SK-N-SH (cell line): ENCODE measurements at regions not wholly inside any gene's neighbourhood (a gene's known extent, or its start where the extent isn't known, plus 50 kb on each side); places are given as distances from the start of the nearest gene placed in this dataset.

ENCODE experiments used
- CTCF ChIA-PET: fragments of 300-600, 350-600 bp; formaldehyde crosslinking; extraction: SDS; loops from one replicate; lab custom pipeline; 2021; lab: Yijun Ruan, JAX
- POLR2A ChIA-PET: fragments of 350-600 bp; sonication (Branson Sonifier 250); formaldehyde crosslinking; extraction: SDS; loops from one replicate; lab custom pipeline; 2020; ENCODE audit warnings: antibody characterized with exemption, inconsistent platforms; lab: Yijun Ruan, JAX
- DNase-seq: peaks from one replicate; pipeline ENCODE4 v3.0.0; 2012
- H2AFZ ChIP-seq: fragments of 200-600 bp; sonication (generic); 2 replicates; pipeline ENCODE4 v1.8.1; 2016; ENCODE audit warnings: antibody characterized with exemption, mild to moderate bottlenecking, low read depth
- H3F3A ChIP-seq: fragments of 200-600 bp; sonication (generic); replicated peaks from 2 replicates; pipeline ENCODE3; 2016; ENCODE audit warnings: antibody characterized with exemption, mild to moderate bottlenecking; ENCODE audit not compliant: insufficient read depth
- H3K27ac ChIP-seq, 2 experiments: fragments of 200-500 bp in 1 of 2; fragments of 200-600 bp in 1 of 2; sonication (Bioruptor generic) in 1 of 2; sonication (generic), shearing (Covaris generic) in 1 of 2; 2 replicates each; pipeline versions ENCODE4 v1.5.1 to v1.6.1; 2014 to 2016; ENCODE audit warnings: low read depth in 2 of 2, inconsistent platforms in 1 of 2, low read length in 1 of 2, mild to moderate bottlenecking in 1 of 2, mixed read lengths in 1 of 2
- H3K27me3 ChIP-seq: fragments of 200-600 bp; sonication (generic), shearing (Covaris generic); 2 replicates; pipeline ENCODE4 v1.6.1; 2016; ENCODE audit warnings: mixed run types; ENCODE audit not compliant: insufficient read depth
- H3K36me3 ChIP-seq, 2 experiments: fragments of 200-500 bp in 1 of 2; fragments of 200-600 bp in 1 of 2; sonication (Bioruptor generic) in 1 of 2; sonication (generic) in 1 of 2; replicated peaks in 1 of 2; 2 replicates each; pipeline versions ENCODE3 to v1.5.1; 2014 to 2016; ENCODE audit warnings: low read length in 1 of 2, mild to moderate bottlenecking in 1 of 2; ENCODE audit not compliant: insufficient read depth in 2 of 2, control insufficient read depth in 1 of 2
- H3K4me1 ChIP-seq, 2 experiments: fragments of 200-500 bp in 1 of 2; fragments of 200-600 bp in 1 of 2; sonication (Bioruptor generic) in 1 of 2; sonication (generic), shearing (Covaris generic) in 1 of 2; 2 replicates each; pipeline versions ENCODE4 v1.5.1 to v1.6.1; 2014 to 2016; ENCODE audit warnings: low read depth in 1 of 2, low read length in 1 of 2, mixed run types in 1 of 2; ENCODE audit not compliant: insufficient read depth in 2 of 2, control insufficient read depth in 1 of 2
- H3K4me2 ChIP-seq: fragments of 200-600 bp; sonication (generic), shearing (Covaris generic); 2 replicates; pipeline ENCODE4 v1.6.1; 2017; ENCODE audit warnings: mixed run types
- H3K4me3 ChIP-seq, 2 experiments: fragments of 200-500 bp in 1 of 2; fragments of 200-600 bp in 1 of 2; sonication (Bioruptor generic) in 1 of 2; sonication (generic), shearing (Covaris generic) in 1 of 2; 2 replicates each; pipeline versions ENCODE4 v1.5.1 to v1.8.1; 2014 to 2016; ENCODE audit warnings: low read depth in 2 of 2, inconsistent platforms in 1 of 2, low read length in 1 of 2, mild to moderate bottlenecking in 1 of 2, mixed read lengths in 1 of 2, moderate library complexity in 1 of 2
- H3K79me2 ChIP-seq: fragments of 200-600 bp; sonication (generic); 2 replicates; pipeline ENCODE4 v1.8.1; 2017; ENCODE audit warnings: mild to moderate bottlenecking; ENCODE audit not compliant: insufficient read depth
- H3K9ac ChIP-seq: fragments of 200-600 bp; sonication (generic); 2 replicates; pipeline ENCODE4 v1.6.1; 2017; ENCODE audit warnings: mixed run types
- H3K9me2 ChIP-seq: fragments of 200-600 bp; sonication (generic); 2 replicates; pipeline ENCODE4 v1.6.1; 2017; ENCODE audit warnings: mixed run types
- H3K9me3 ChIP-seq: fragments of 200-600 bp; sonication (generic); 2 replicates; pipeline ENCODE4 v1.6.1; 2017; ENCODE audit warnings: mixed run types, mild to moderate bottlenecking, moderate library complexity
- H4K20me1 ChIP-seq: fragments of 200-600 bp; sonication (generic); 2 replicates; pipeline ENCODE4 v1.6.1; 2017; ENCODE audit warnings: mild to moderate bottlenecking, mixed run types; ENCODE audit not compliant: insufficient read depth
- ELF1 ChIP-seq: IDR thresholded peaks from 2 replicates; pipeline ENCODE4 v1.4.0; 2012
- EP300 ChIP-seq, 2 experiments: IDR thresholded peaks; 2 replicates each; pipeline versions ENCODE4 v1.4.0 to v1.6.1; 2012; ENCODE audit warnings: borderline replicate concordance in 1 of 2, low read depth in 1 of 2, low read length in 1 of 2
- EZH2phosphoT487 ChIP-seq: fragments of 200-600 bp; sonication (generic); IDR thresholded peaks from 2 replicates; pipeline ENCODE4 v1.6.1; 2017; ENCODE audit warnings: low read depth, mixed run types, mild to moderate bottlenecking, antibody characterized with exemption, moderate library complexity, borderline replicate concordance
- FOSL2 ChIP-seq: IDR thresholded peaks from 2 replicates; pipeline ENCODE4 v1.4.0; 2012; ENCODE audit warnings: low read depth, mild to moderate bottlenecking, moderate library complexity, borderline replicate concordance
- FOXJ3 ChIP-seq: sonication (generic); formaldehyde crosslinking; IDR thresholded peaks from 2 replicates; pipeline ENCODE4 v1.5.1; 2020; ENCODE audit warnings: mild to moderate bottlenecking, missing genetic modification reagents
- FOXM1 ChIP-seq: IDR thresholded peaks from 2 replicates; pipeline ENCODE4 v1.4.0; 2012; ENCODE audit warnings: low read depth, mild to moderate bottlenecking
- RFX5 ChIP-seq: IDR thresholded peaks from 2 replicates; pipeline ENCODE4 v1.6.1; 2012; ENCODE audit warnings: mild to moderate bottlenecking, improper control_type of control experiment, low read length
- RXRA ChIP-seq: IDR thresholded peaks from 2 replicates; pipeline ENCODE4 v1.4.0; 2012; ENCODE audit warnings: low read depth, mild to moderate bottlenecking, borderline replicate concordance
- SIN3A ChIP-seq: IDR thresholded peaks from 2 replicates; pipeline ENCODE4 v1.6.1; 2012; ENCODE audit warnings: low read depth, mild to moderate bottlenecking, low read length, moderate library complexity, borderline replicate concordance
- TAF1 ChIP-seq: IDR thresholded peaks from 2 replicates; pipeline ENCODE4 v1.6.1; 2012; ENCODE audit warnings: low read depth, mild to moderate bottlenecking, low read length, moderate library complexity, borderline replicate concordance
- TCF12 ChIP-seq: IDR thresholded peaks from 2 replicates; pipeline ENCODE4 v1.4.0; 2012
- TEAD4 ChIP-seq: IDR thresholded peaks from 2 replicates; pipeline ENCODE4 v1.4.0; 2012; ENCODE audit warnings: mild to moderate bottlenecking, borderline replicate concordance; ENCODE audit not compliant: insufficient read depth
- WGBS: methylation state at CpG from one replicate; pipeline ENCODE4 v1.1.6; 2017; ENCODE audit warnings: low lambda C conversion rate; 5-methylcytosine and 5-hydroxymethylcytosine counted together
- TF ChIP-seq, protein P1 (sequence below): fragments of 150-350 bp; IDR thresholded peaks from 2 replicates; pipeline ENCODE4 v1.6.1; 2016; ENCODE audit warnings: mild to moderate bottlenecking, low read depth, low read length
- TF ChIP-seq, protein P2 (sequence below): IDR thresholded peaks from 2 replicates; pipeline ENCODE4 v1.4.0; 2012; ENCODE audit warnings: low read depth, borderline replicate concordance
- TF ChIP-seq, protein P3 (sequence below): fragments of 200-600 bp; sonication (generic); IDR thresholded peaks from 2 replicates; pipeline ENCODE4 v1.6.1; 2017; ENCODE audit warnings: antibody characterized with exemption, mild to moderate bottlenecking, moderate library complexity
- TF ChIP-seq, protein P4 (sequence below): IDR thresholded peaks from 2 replicates; pipeline ENCODE4 v1.6.1; 2012; ENCODE audit warnings: mild to moderate bottlenecking, low read depth, low read length, moderate library complexity
- TF ChIP-seq, protein P5 (sequence below): IDR thresholded peaks from 2 replicates; pipeline ENCODE4 v1.4.0; 2012; ENCODE audit warnings: low read depth

DNA sequence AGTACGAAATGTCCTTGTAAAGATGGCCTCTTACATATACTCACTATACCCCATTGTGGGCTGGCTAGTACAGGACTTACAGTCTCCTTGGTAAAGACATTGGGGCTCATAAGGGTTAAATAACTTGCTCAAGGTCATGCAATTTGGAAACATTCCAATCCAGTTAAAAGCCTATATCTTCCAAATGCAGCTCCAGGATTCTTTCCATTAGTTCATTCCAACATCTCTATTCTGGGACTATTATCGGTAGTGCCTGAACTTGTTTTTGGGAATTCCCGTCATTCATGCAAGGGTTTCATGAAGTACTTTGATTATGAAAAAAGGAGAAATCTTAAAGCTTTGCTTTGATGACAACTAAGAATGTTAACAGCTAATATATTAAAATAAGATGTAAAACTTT is 99.2 kb upstream of the SLC8A1 start:
- Histone ChIP-seq H3F3A (no peaks in the 10 kb centered on the region), H2AFZ (no peak overlapping the region), H3K9me2 (no peaks in the 10 kb centered on the region), H3K4me3 (no peak overlapping the region), H3K36me3 (no peaks in the 10 kb centered on the region), H3K4me1 (no peaks in the 10 kb centered on the region; a peak in 2 of 4 replicates), H3K27me3 (no peaks in the 10 kb centered on the region), H3K27ac (no peak overlapping the region), H3K9me3 (no peaks in the 10 kb centered on the region), H3K9ac (no peak overlapping the region), H3K4me2 (no peak overlapping the region), H3K79me2 (no peaks in the 10 kb centered on the region), H4K20me1 (no peaks in the 10 kb centered on the region)
- CTCF ChIA-PET = interaction anchor here (1.0 kb wide), 1 partner anchor 638 kb away, joined by 3 read pairs; no protein-coding TSS in a partner anchor
- TF ChIP-seq EP300 (IDR thresholded peaks at IDR 0.05; ENCODE audit: borderline replicate concordance in 1 of 2, low read depth in 1 of 2, low read length in 1 of 2) (no peak), TAF1 (no peak), TCF12 (no peak), RXRA (no peak), FOSL2 (no peak), SIN3A (no peak), TEAD4 (no peak), FOXM1 (no peak)
- TF ChIP-seq, protein P1, sequence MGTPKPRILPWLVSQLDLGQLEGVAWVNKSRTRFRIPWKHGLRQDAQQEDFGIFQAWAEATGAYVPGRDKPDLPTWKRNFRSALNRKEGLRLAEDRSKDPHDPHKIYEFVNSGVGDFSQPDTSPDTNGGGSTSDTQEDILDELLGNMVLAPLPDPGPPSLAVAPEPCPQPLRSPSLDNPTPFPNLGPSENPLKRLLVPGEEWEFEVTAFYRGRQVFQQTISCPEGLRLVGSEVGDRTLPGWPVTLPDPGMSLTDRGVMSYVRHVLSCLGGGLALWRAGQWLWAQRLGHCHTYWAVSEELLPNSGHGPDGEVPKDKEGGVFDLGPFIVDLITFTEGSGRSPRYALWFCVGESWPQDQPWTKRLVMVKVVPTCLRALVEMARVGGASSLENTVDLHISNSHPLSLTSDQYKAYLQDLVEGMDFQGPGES = no peak
- POLR2A ChIA-PET = no interaction called here
- 86% methylated on average over 3 of the region's 3 CpGs for WGBS
- DNase-seq = no peak

DNA sequence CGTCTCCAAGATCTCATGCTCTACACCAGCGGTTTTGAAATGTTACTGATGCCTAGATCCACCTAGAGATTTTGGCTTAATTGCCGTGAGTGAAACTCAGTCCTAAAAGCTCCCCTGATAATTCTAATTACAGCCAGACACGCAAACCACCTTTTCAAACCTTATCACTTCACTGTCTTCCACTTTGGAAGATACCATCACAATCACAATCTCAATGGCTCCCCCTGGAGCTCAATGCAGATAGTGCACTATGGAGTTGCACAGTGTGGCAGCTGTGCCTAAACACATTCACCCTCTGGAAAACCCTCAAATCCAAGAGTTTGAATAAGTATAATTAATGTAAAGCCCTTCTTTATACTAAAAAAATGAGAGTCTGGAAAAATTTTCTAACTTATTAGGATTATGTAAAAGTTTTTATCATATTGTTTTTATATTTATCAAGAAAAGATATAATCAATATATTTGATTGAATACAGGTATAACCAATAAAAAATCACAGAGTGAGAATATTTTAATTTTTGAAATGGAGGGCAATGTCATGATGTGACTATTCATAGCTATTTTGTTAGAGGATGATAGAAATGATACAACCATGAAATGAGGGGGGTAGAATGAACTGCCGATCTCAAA is 102.9 kb upstream of the SLC8A1 start:
- no peaks in the 10 kb centered on the region for H3K27me3 ChIP-seq
- peak; percentile 32 for DNase-seq
- H3F3A ChIP-seq = no peaks in the 10 kb centered on the region
- no peak overlapping the region for H3K4me2 ChIP-seq
- H3K9me2 ChIP-seq = no peaks in the 10 kb centered on the region
- no peaks in the 10 kb centered on the region for H4K20me1 ChIP-seq
- no peaks in the 10 kb centered on the region for H3K9me3 ChIP-seq
- no peak overlapping the region for H3K9ac ChIP-seq
- ChIA-PET POLR2A (no interaction called here), CTCF (interaction anchor here (0.6 to 3.5 kb wide), 36 partner anchors 8 to 1711 kb away, joined by 3 to 21 read pairs (median 4); partner anchors contain the start of gene SLC8A1)
- H3K27ac ChIP-seq = no peak overlapping the region
- H3K4me3 ChIP-seq = no peak overlapping the region; a peak in 1 of 4 replicates
- 71% methylated on average over 5 of the region's 5 CpGs for WGBS
- no peaks in the 10 kb centered on the region for H3K79me2 ChIP-seq
- H3K4me1 ChIP-seq = peaks cover 0 to 4% of the 10 kb centered on the region in 2 experiments; a peak in 2 of 4 replicates
- H3K36me3 ChIP-seq = no peaks in the 10 kb centered on the region
- H2AFZ ChIP-seq = no peak overlapping the region
- TF ChIP-seq EZH2phosphoT487 (no peak), RXRA (no peak), RFX5 (no peak), TEAD4 (no peak), FOXJ3 (CRISPR knock-in tag) (no peak), ELF1 (no peak), SIN3A (no peak), EP300 (IDR thresholded peaks at IDR 0.05; ENCODE audit: borderline replicate concordance in 1 of 2, low read depth in 1 of 2, low read length in 1 of 2) (no peak), FOXM1 (no peak), FOSL2 (no peak)
- TF ChIP-seq, protein P2, sequence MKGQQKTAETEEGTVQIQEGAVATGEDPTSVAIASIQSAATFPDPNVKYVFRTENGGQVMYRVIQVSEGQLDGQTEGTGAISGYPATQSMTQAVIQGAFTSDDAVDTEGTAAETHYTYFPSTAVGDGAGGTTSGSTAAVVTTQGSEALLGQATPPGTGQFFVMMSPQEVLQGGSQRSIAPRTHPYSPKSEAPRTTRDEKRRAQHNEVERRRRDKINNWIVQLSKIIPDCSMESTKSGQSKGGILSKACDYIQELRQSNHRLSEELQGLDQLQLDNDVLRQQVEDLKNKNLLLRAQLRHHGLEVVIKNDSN = no peak
- TF ChIP-seq, protein P3, sequence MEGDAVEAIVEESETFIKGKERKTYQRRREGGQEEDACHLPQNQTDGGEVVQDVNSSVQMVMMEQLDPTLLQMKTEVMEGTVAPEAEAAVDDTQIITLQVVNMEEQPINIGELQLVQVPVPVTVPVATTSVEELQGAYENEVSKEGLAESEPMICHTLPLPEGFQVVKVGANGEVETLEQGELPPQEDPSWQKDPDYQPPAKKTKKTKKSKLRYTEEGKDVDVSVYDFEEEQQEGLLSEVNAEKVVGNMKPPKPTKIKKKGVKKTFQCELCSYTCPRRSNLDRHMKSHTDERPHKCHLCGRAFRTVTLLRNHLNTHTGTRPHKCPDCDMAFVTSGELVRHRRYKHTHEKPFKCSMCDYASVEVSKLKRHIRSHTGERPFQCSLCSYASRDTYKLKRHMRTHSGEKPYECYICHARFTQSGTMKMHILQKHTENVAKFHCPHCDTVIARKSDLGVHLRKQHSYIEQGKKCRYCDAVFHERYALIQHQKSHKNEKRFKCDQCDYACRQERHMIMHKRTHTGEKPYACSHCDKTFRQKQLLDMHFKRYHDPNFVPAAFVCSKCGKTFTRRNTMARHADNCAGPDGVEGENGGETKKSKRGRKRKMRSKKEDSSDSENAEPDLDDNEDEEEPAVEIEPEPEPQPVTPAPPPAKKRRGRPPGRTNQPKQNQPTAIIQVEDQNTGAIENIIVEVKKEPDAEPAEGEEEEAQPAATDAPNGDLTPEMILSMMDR = peak; percentile 90
- TF ChIP-seq, protein P4, sequence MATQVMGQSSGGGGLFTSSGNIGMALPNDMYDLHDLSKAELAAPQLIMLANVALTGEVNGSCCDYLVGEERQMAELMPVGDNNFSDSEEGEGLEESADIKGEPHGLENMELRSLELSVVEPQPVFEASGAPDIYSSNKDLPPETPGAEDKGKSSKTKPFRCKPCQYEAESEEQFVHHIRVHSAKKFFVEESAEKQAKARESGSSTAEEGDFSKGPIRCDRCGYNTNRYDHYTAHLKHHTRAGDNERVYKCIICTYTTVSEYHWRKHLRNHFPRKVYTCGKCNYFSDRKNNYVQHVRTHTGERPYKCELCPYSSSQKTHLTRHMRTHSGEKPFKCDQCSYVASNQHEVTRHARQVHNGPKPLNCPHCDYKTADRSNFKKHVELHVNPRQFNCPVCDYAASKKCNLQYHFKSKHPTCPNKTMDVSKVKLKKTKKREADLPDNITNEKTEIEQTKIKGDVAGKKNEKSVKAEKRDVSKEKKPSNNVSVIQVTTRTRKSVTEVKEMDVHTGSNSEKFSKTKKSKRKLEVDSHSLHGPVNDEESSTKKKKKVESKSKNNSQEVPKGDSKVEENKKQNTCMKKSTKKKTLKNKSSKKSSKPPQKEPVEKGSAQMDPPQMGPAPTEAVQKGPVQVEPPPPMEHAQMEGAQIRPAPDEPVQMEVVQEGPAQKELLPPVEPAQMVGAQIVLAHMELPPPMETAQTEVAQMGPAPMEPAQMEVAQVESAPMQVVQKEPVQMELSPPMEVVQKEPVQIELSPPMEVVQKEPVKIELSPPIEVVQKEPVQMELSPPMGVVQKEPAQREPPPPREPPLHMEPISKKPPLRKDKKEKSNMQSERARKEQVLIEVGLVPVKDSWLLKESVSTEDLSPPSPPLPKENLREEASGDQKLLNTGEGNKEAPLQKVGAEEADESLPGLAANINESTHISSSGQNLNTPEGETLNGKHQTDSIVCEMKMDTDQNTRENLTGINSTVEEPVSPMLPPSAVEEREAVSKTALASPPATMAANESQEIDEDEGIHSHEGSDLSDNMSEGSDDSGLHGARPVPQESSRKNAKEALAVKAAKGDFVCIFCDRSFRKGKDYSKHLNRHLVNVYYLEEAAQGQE = no peak
- TF ChIP-seq, protein P5, sequence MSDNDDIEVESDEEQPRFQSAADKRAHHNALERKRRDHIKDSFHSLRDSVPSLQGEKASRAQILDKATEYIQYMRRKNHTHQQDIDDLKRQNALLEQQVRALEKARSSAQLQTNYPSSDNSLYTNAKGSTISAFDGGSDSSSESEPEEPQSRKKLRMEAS = no peak
